ENCODE measurements at regions not wholly inside any gene's neighbourhood (a gene's known extent, or its start where the extent isn't known, plus 50 kb on each side); places are given as distances from the start of the nearest gene placed in this dataset.
"Not testable (repeated sequence)": the region's sequence is repeated elsewhere in the genome, so short reads cannot be mapped to it uniquely, and the experiment has no call there.

DNA sequence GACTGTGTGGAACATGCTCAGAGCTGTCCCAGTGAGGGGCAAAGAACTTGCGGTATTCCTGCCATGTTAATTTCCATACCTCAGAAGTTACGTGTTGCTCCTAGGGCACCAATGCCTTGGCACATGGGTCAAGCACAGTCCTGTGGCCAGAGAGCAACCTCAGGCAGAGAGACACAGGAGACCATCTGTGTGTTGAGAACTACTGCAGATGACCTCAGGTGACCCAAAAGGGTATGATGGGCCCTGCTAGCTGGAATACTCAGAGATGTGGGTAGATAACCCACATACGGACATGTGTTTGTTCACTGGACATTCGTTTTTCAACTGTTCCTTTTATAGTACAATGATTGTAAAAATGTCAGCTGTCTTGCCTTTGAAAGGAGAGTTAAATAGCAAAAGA, 71.5 kb upstream of the BMP2 start:
- Histone ChIP-seq H3K4me1 (ENCODE audit: control insufficient read depth, low read length) (no peaks in the 10 kb centered on the region), H3K27ac (ENCODE audit: low read depth, low read length) (no peak overlapping the region), H3F3A (ENCODE audit: control insufficient read depth, insufficient read depth) (no peaks in the 10 kb centered on the region), H3K4me2 (ENCODE audit: low read length) (no peak overlapping the region), H3K4me3 (ENCODE audit: low read length) (no peak overlapping the region), H3K9me3 (ENCODE audit: control insufficient read depth, insufficient read depth, low read length) (no peaks in the 10 kb centered on the region), H4K20me1 (ENCODE audit: control insufficient read depth, insufficient read depth, low read depth, low read length) (no peaks in the 10 kb centered on the region), H3K27me3 (ENCODE audit: control insufficient read depth, low read length) (no peaks in the 10 kb centered on the region), H3K36me3 (ENCODE audit: control insufficient read depth, low read length) (no peaks in the 10 kb centered on the region), H3K79me2 (ENCODE audit: control insufficient read depth, low read length) (no peaks in the 10 kb centered on the region), H3K9me2 (replicated peaks; ENCODE audit: control insufficient read depth, low read length) (no peaks in the 10 kb centered on the region)
- TF ChIP-seq, protein P1, sequence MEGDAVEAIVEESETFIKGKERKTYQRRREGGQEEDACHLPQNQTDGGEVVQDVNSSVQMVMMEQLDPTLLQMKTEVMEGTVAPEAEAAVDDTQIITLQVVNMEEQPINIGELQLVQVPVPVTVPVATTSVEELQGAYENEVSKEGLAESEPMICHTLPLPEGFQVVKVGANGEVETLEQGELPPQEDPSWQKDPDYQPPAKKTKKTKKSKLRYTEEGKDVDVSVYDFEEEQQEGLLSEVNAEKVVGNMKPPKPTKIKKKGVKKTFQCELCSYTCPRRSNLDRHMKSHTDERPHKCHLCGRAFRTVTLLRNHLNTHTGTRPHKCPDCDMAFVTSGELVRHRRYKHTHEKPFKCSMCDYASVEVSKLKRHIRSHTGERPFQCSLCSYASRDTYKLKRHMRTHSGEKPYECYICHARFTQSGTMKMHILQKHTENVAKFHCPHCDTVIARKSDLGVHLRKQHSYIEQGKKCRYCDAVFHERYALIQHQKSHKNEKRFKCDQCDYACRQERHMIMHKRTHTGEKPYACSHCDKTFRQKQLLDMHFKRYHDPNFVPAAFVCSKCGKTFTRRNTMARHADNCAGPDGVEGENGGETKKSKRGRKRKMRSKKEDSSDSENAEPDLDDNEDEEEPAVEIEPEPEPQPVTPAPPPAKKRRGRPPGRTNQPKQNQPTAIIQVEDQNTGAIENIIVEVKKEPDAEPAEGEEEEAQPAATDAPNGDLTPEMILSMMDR (IDR thresholded peaks at IDR 0.05; ENCODE audit: low read depth, low read length, poor library complexity, severe bottlenecking) = no peak
- TF ChIP-seq EZH2phosphoT487 (IDR thresholded peaks at IDR 0.05; ENCODE audit: borderline replicate concordance, low read length) = no peak

DNA sequence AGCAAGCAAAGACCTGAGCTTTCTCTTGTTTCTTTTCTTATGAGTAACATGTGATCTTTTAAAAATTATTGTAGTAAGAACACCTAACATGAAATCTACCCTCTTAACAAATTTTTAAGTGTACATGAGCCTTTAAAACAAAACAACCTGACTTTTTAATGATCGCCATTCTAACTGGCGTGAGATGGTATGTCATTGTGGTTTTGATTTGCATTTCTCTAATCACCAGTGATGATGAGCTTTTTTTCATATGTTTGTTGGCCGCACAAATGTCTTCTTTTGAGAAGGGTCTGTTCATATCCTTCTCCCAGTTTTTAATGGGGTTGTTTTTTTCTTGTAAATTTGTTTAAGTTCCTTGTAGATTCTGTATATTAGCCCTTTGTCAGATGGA, 73.7 kb upstream of the BMP2 start:
- not testable (repeated sequence) for H4K20me1 ChIP-seq (ENCODE audit: control insufficient read depth, insufficient read depth, low read depth, low read length); H3K27me3 ChIP-seq (ENCODE audit: control insufficient read depth, low read length); H3K79me2 ChIP-seq (ENCODE audit: control insufficient read depth, low read length); H3K4me2 ChIP-seq (ENCODE audit: low read length); H3K9me2 ChIP-seq (replicated peaks; ENCODE audit: control insufficient read depth, low read length); H3K4me3 ChIP-seq (ENCODE audit: low read length); H3K9me3 ChIP-seq (ENCODE audit: control insufficient read depth, insufficient read depth, low read length); H3K4me1 ChIP-seq (ENCODE audit: control insufficient read depth, low read length); H3F3A ChIP-seq (ENCODE audit: control insufficient read depth, insufficient read depth); H3K36me3 ChIP-seq (ENCODE audit: control insufficient read depth, low read length); H3K27ac ChIP-seq (ENCODE audit: low read depth, low read length)

DNA sequence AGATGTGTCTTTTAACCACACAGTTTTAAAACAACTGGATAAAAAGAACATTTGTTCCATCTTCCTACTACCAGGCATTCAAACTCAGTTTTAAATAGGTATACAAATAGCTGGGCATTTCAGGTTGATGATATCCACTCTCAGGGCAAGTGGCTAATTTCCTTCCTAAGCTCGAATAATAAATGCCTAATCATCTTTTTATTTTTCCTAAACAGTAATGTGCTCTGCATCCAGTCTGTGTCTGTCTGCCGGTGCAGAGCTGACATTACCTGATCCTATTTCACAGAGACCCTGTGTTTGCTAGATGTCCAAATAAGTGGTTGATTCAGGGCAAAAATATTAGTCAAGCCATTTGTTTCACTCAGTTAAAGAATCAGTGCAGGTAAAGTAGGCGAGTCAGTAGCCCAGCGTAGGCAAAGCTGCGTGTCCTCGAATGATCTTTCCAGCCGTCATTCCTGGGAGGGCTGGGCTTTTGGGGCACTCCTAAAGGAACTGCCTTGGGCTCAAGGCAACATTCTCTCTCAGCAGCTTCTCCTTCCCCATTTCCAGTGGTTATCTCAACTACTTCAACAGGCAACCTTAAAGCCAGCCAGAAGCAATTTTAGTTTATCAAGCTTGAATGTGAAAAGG, 74.2 kb upstream of the BMP2 start:
- H4K20me1 ChIP-seq (ENCODE audit: control insufficient read depth, insufficient read depth, low read depth, low read length) = no peaks in the 10 kb centered on the region
- no peak overlapping the region for H3K27ac ChIP-seq (ENCODE audit: low read depth, low read length)
- TF ChIP-seq EZH2phosphoT487 (IDR thresholded peaks at IDR 0.05; ENCODE audit: borderline replicate concordance, low read length) = no peak
- TF ChIP-seq, protein P1 (IDR thresholded peaks at IDR 0.05; ENCODE audit: low read depth, low read length, poor library complexity, severe bottlenecking) = no peak
- no peak overlapping the region for H3K4me2 ChIP-seq (ENCODE audit: low read length)
- H3K36me3 ChIP-seq (ENCODE audit: control insufficient read depth, low read length) = no peaks in the 10 kb centered on the region
- no peaks in the 10 kb centered on the region for H3K9me3 ChIP-seq (ENCODE audit: control insufficient read depth, insufficient read depth, low read length)
- no peak overlapping the region for H3K4me3 ChIP-seq (ENCODE audit: low read length)
- no peaks in the 10 kb centered on the region for H3K9me2 ChIP-seq (replicated peaks; ENCODE audit: control insufficient read depth, low read length)
- H3K79me2 ChIP-seq (ENCODE audit: control insufficient read depth, low read length) = no peaks in the 10 kb centered on the region
- no peaks in the 10 kb centered on the region for H3K27me3 ChIP-seq (ENCODE audit: control insufficient read depth, low read length)
- no peaks in the 10 kb centered on the region for H3F3A ChIP-seq (ENCODE audit: control insufficient read depth, insufficient read depth)
- no peaks in the 10 kb centered on the region for H3K4me1 ChIP-seq (ENCODE audit: control insufficient read depth, low read length)

GRCh38 chr20:6692566-6693173, 74.8 kb upstream of the BMP2 start:
- Histone ChIP-seq H3F3A (ENCODE audit: control insufficient read depth, insufficient read depth) (no peaks in the 10 kb centered on the region), H3K4me2 (ENCODE audit: low read length) (no peak overlapping the region), H3K27ac (ENCODE audit: low read depth, low read length) (no peak overlapping the region), H3K9me2 (replicated peaks; ENCODE audit: control insufficient read depth, low read length) (no peaks in the 10 kb centered on the region), H3K4me1 (ENCODE audit: control insufficient read depth, low read length) (no peaks in the 10 kb centered on the region), H4K20me1 (ENCODE audit: control insufficient read depth, insufficient read depth, low read depth, low read length) (no peaks in the 10 kb centered on the region), H3K79me2 (ENCODE audit: control insufficient read depth, low read length) (no peaks in the 10 kb centered on the region), H3K4me3 (ENCODE audit: low read length) (no peak overlapping the region), H3K27me3 (ENCODE audit: control insufficient read depth, low read length) (no peaks in the 10 kb centered on the region), H3K36me3 (ENCODE audit: control insufficient read depth, low read length) (no peaks in the 10 kb centered on the region), H3K9me3 (ENCODE audit: control insufficient read depth, insufficient read depth, low read length) (no peaks in the 10 kb centered on the region)
- no peak for TF ChIP-seq EZH2phosphoT487 (IDR thresholded peaks at IDR 0.05; ENCODE audit: borderline replicate concordance, low read length)
- TF ChIP-seq, protein P1 (IDR thresholded peaks at IDR 0.05; ENCODE audit: low read depth, low read length, poor library complexity, severe bottlenecking) = no peak
